ENCODE measurements at regions not wholly inside any gene's neighbourhood (a gene's known extent, or its start where the extent isn't known, plus 50 kb on each side); places are given as distances from the start of the nearest gene placed in this dataset.

DNA sequence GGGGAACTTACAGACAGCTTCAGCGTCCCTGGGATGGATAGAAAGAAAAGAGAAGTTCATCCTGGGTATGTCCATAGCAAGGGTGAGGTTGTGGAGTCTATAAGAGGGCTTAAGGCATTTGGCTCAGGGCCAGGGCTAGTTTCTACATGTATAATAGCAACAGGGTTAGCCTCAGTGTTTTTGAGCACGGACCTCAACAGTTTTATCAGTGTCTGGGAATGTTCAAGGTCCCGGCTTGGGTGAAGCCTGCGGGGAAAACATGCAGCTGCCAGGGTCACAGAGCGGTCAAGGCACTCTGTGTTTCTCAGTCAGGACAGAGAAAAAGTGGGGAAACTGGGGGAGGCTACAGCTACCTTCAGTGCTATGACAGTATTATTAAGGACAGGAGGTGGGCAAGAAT lies 427.7 kb upstream of the HS6ST1 start:
- no peak for DNase-seq (ENCODE audit: extremely low read depth, low read depth)
- no peak overlapping the region for H3K4me3 ChIP-seq (replicated peaks; ENCODE audit: low read depth, low read length)
- TF ChIP-seq, protein P1, sequence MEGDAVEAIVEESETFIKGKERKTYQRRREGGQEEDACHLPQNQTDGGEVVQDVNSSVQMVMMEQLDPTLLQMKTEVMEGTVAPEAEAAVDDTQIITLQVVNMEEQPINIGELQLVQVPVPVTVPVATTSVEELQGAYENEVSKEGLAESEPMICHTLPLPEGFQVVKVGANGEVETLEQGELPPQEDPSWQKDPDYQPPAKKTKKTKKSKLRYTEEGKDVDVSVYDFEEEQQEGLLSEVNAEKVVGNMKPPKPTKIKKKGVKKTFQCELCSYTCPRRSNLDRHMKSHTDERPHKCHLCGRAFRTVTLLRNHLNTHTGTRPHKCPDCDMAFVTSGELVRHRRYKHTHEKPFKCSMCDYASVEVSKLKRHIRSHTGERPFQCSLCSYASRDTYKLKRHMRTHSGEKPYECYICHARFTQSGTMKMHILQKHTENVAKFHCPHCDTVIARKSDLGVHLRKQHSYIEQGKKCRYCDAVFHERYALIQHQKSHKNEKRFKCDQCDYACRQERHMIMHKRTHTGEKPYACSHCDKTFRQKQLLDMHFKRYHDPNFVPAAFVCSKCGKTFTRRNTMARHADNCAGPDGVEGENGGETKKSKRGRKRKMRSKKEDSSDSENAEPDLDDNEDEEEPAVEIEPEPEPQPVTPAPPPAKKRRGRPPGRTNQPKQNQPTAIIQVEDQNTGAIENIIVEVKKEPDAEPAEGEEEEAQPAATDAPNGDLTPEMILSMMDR (IDR thresholded peaks at IDR 0.05; ENCODE audit: low read depth, low read length, missing control alignments), result no peak

DNA sequence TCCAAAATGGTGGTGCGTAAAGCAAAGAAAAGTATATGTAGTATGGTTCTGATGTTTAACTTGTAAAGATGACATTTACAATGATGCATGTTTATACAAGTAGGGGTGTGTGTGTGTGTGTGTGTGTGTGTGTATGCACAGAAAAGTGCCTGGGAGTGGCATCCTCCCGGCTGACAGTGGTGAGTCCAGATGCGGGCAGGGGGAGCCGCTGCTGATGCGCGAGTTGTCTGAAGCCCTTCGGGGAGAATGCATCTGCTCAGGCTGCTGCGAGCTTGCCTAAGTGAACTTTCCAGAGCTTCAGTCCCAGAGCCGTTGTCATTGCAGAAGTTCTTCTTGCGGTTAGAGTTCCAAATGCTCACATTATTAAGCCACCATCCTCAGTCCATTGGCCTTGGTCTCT lies 429.7 kb upstream of the HS6ST1 start:
- H3K4me3 ChIP-seq (replicated peaks; ENCODE audit: low read depth, low read length), result no peak overlapping the region
- TF ChIP-seq, protein P1 (IDR thresholded peaks at IDR 0.05; ENCODE audit: low read depth, low read length, missing control alignments), result no peak
- no peak for DNase-seq (ENCODE audit: extremely low read depth, low read depth)

DNA sequence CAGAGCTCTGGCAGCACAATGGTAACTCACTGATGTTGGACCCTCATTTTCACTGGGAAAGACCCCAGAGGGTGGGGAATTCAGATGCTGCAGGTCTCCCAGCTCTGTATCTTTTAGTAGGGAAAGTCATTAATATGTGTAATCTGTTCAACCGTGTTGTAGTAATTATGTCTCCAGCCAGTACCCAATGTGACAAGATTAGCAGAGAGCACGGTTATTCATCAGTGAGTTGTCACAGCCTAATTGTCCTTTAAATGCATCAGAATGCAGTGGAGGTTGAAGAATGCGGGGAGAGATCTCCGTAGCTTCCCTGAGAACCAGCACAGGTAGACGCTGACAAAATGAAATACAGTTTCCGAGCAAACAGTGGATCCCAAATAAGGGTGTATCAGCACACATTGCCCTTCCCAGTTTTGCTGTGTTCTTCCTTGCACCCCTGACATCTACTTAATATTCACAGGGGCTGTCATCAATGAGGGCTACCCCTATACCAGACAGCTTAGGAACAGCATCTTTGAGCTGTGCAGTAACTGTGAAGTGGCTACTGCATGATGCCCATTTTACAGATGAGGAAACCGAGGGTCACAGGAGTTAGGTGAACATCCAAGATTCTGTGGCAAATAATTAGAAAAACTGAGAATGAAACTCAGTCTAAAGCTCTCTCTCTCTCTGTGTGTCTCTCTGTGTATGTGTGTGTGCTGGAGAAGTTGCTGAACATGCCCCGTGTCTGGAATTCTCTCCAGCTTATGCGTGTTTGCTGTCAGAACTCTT lies 430.4 kb upstream of the HS6ST1 start:
- H3K4me3 ChIP-seq (replicated peaks; ENCODE audit: low read depth, low read length), result no peak overlapping the region
- TF ChIP-seq, protein P1 (IDR thresholded peaks at IDR 0.05; ENCODE audit: low read depth, low read length, missing control alignments), result no peak
- DNase-seq (ENCODE audit: extremely low read depth, low read depth), result no peak

- no peak for DNase-seq (ENCODE audit: extremely low read depth, low read depth)
- H3K4me3 ChIP-seq (replicated peaks; ENCODE audit: low read depth, low read length), result no peak overlapping the region
- TF ChIP-seq, protein P1 (IDR thresholded peaks at IDR 0.05; ENCODE audit: low read depth, low read length, missing control alignments), result no peak
Measured at GRCh38 chr2:128750328-128751165, 431.9 kb upstream of the HS6ST1 start.

GRCh38 chr2:128751746-128752145 lies 433.1 kb upstream of the HS6ST1 start:
- no peak for DNase-seq (ENCODE audit: extremely low read depth, low read depth)
- TF ChIP-seq, protein P1 (IDR thresholded peaks at IDR 0.05; ENCODE audit: low read depth, low read length, missing control alignments), result no peak
- no peak overlapping the region for H3K4me3 ChIP-seq (replicated peaks; ENCODE audit: low read depth, low read length)

GRCh38 chr2:128752691-128753263 lies 434.1 kb upstream of the HS6ST1 start:
- DNase-seq (ENCODE audit: extremely low read depth, low read depth), result no peak
- TF ChIP-seq, protein P1 (IDR thresholded peaks at IDR 0.05; ENCODE audit: low read depth, low read length, missing control alignments), result no peak
- no peak overlapping the region for H3K4me3 ChIP-seq (replicated peaks; ENCODE audit: low read depth, low read length)
